ENCODE measurements at regions not wholly inside any gene's neighbourhood (a gene's known extent, or its start where the extent isn't known, plus 50 kb on each side); places are given as distances from the start of the nearest gene placed in this dataset.
A peak's percentile ranks its signal among the peaks of the same experiment; 100 is the strongest.

DNA sequence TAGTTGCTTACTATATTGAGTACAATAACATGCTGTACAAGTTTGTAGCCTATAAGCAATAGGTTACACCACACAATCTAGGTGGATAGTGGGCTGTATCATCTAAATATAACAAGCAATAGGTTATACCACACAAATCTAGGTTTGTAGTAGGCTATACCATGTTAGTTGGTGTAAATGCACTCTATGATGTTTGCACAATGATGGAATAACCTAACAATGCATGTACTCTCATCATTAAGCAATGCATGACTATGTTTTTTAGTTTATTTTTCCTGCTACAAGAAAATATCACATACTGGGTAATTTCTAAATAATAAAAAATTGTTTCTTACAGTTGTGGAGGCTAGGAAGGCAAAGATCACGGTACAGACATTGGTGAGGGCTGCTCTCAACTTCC is 262.5 kb downstream of the SLITRK6 start:
- DNase-seq (ENCODE audit: extremely low read depth, low read depth) = no peak
- TF ChIP-seq, protein P1, sequence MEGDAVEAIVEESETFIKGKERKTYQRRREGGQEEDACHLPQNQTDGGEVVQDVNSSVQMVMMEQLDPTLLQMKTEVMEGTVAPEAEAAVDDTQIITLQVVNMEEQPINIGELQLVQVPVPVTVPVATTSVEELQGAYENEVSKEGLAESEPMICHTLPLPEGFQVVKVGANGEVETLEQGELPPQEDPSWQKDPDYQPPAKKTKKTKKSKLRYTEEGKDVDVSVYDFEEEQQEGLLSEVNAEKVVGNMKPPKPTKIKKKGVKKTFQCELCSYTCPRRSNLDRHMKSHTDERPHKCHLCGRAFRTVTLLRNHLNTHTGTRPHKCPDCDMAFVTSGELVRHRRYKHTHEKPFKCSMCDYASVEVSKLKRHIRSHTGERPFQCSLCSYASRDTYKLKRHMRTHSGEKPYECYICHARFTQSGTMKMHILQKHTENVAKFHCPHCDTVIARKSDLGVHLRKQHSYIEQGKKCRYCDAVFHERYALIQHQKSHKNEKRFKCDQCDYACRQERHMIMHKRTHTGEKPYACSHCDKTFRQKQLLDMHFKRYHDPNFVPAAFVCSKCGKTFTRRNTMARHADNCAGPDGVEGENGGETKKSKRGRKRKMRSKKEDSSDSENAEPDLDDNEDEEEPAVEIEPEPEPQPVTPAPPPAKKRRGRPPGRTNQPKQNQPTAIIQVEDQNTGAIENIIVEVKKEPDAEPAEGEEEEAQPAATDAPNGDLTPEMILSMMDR (IDR thresholded peaks at IDR 0.05; ENCODE audit: low read depth, low read length) = no peak

DNA sequence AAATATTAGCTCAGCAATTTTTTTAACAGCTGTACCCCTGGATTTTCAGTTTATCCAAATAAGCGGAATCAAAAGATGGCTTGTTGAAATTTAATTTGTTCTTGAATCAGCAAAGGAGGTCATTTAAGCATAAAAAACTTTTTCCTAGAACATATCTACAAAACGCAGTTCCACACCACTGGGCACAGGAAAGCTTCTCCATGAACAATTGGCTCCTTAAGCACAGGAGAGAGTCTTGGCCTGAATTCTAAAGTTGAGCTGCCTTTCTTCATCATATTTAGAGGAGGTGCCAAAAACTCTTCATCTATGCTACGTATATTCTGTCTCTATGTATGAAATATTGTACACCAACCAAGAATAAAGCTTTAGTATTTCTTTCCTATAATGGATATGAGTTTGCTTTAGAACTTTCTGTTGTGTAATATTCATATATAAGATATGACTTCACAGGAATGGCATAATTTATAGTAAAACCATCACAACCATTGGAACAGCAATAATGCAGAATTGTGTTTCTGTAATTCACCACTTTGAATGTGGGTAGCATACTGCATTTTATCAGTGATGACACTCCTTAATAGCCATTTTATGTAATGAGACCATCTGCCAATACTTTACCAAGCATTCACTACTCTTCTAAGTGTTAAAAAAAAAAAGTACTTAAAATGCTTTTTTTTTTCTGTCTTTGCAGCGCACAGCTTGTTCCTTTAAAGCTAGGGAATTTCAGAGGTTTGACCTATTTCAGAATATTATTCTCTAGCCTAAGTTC is 263.7 kb downstream of the SLITRK6 start:
- DNase-seq (ENCODE audit: extremely low read depth, low read depth) = no peak
- TF ChIP-seq, protein P1 (IDR thresholded peaks at IDR 0.05; ENCODE audit: low read depth, low read length) = no peak

DNA sequence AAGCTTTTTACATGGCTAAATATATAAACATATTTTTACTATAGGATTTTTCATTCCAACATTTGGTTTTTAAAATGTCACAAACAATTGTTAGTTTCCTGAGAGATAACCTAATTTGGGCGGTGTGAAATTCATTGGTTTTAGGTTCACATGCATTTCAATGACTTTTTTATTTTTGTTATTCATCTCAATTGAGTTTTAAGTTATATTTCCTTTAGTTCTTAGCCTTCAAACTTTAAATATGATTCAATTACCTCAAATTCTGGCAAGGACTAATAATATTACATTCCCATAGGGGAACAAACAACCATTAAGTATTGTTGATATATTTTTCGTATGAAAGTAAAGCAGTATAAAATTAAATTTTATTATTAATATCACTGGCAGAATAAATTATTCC is 265.3 kb downstream of the SLITRK6 start:
- DNase-seq (ENCODE audit: extremely low read depth, low read depth) = no peak
- TF ChIP-seq, protein P1 (IDR thresholded peaks at IDR 0.05; ENCODE audit: low read depth, low read length) = no peak

DNA sequence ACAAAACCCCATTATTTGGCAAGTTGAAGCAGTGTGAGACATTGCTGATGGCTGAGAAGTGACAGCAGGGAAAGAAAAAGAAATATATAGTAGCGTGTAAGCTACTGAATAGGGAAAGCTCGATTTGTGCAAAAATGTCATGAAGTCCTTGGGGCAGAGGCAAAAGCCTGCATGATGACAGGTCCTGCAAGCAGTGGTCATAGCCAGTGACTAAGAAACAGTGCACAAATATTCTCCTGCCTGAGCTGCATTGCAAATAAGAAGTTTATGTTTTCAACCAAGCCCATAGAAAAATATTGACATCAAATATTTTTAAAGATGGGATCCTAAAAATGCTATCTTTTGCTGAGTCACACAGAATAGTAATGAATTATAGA is 270.0 kb downstream of the SLITRK6 start:
- TF ChIP-seq, protein P1 (IDR thresholded peaks at IDR 0.05; ENCODE audit: low read depth, low read length) = no peak
- DNase-seq (ENCODE audit: extremely low read depth, low read depth) = no peak

DNA sequence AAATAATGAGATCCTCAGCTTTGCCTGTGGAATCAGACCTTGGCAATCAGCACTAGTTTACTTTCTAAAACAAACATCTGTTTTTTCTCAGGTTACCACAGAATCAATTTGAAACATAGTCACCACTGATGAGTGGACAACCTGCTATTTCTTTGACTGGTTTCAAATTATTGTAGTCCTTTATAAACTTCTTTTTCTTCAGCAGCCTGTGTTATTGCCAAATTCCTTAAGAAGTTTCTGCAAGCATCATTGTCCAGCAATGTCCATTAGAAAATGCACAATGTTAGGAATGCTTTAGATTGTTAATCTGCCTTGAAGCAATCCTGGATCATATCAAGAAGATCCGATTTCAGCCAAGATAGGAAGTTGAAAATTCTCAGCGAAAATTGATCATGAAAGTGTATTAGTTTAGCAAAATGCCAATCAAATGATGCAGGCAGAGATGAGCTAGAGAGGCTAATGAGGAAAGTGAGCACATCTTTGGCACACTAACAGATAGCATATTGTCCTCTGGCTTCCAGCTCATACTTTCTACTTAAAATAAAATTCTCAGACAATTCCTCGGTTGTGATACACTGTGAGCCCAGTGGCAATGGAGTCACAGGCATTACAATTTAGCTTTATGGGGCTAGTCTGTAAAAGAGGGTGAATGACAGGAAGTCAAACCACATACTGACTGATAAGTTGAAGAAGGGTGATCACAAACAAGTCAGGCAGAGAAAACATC is 270.6 kb downstream of the SLITRK6 start:
- peak; percentile 59 for DNase-seq (ENCODE audit: extremely low read depth, low read depth)

DNA sequence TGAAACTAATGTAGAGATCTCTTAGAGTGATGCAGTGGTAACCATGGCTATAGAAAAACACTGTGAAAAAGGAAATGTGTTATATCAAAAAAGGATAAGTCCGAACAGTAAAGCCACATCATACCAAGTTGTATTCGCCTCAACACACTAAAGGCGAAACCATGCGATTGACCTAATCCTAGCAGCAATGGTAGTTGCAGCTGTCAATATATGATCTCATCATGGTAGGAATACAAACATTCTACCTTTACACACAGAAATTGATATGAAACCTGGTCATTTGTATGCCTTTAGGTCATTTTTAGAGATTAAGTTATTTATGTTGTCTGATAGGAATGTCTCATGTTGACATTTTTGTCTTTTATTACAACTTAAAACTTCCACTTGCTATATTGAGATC is 271.9 kb downstream of the SLITRK6 start:
- TF ChIP-seq, protein P1 (IDR thresholded peaks at IDR 0.05; ENCODE audit: low read depth, low read length) = no peak
- DNase-seq (ENCODE audit: extremely low read depth, low read depth) = no peak

More for the DNA sequence above, 270.6 kb downstream of the SLITRK6 start:
- TF ChIP-seq, protein P1 (IDR thresholded peaks at IDR 0.05; ENCODE audit: low read depth, low read length) = no peak

DNA sequence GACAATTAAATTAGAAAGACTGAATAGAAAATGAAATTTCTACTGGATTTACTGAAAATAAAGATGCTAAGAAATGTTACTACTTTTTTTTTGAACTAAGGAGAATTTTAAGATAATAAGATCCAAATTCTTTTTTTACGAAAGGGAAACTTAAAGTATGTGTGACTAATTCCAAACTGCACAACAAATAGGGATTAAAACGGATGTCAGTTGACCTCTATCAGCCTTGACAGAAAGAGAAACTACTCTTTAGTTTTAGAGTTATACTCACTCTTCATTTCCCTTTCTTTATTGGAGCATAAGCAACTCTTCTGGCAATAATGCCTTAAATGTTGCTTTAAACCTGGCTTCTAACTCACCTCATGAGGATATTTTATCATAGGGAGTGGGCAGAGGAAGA is 273.8 kb downstream of the SLITRK6 start:
- TF ChIP-seq, protein P1 (IDR thresholded peaks at IDR 0.05; ENCODE audit: low read depth, low read length) = no peak
- DNase-seq (ENCODE audit: extremely low read depth, low read depth) = no peak

Measured in AG09319 (cell line).